Prostate gland (tissue), 2 donors: ENCODE measurements at regions not wholly inside any gene's neighbourhood (a gene's known extent, or its start where the extent isn't known, plus 50 kb on each side); places are given as distances from the start of the nearest gene placed in this dataset.

Source experiments
- DNase-seq: peaks from one replicate; pipeline ENCODE4 v3.0.0-alpha.2; 2019; ENCODE audit warnings: low spot score
- H3K27ac ChIP-seq, 2 donors: fragments of 200-600 bp; sonication (generic); 2 replicates each; pipeline ENCODE4 v1.5.1; 2017 to 2019
- H3K27me3 ChIP-seq: fragments of 200-600 bp; sonication (generic); replicated peaks from 2 replicates; pipeline ENCODE4 v1.5.1; 2019; ENCODE audit not compliant: insufficient read depth
- H3K36me3 ChIP-seq, 2 donors: fragments of 200-600 bp; sonication (generic); 1 replicate in 1 of 2; 2 replicates in 1 of 2; pipeline versions ENCODE4 v1.5.1 to v1.8.1; 2017 to 2019
- H3K4me1 ChIP-seq: fragments of 200-600 bp; sonication (generic); replicated peaks from 2 replicates; pipeline ENCODE4 v1.5.1; 2019
- H3K4me3 ChIP-seq, 2 donors: fragments of 200-600 bp; sonication (generic); 2 replicates each; pipeline ENCODE4 v1.5.1; 2017 to 2019
- H3K9me3 ChIP-seq: fragments of 200-600 bp; sonication (generic); 2 replicates; pipeline ENCODE4 v1.5.1; 2017
- POLR2A ChIP-seq: fragments of 450-650 bp; IDR thresholded peaks from one replicate; pipeline ENCODE4 v1.6.1; 2016; ENCODE audit warnings: antibody characterized with exemption, mild to moderate bottlenecking
- POLR2AphosphoS5 ChIP-seq: sonication (generic); formaldehyde crosslinking; IDR thresholded peaks from one replicate; pipeline ENCODE4 v1.6.1; 2017; ENCODE audit warnings: antibody characterized with exemption
- WGBS: methylation state at CpG from one replicate; pipeline ENCODE4 v1.1.5; 2018; 5-methylcytosine and 5-hydroxymethylcytosine counted together
- intact Hi-C: fragments of 100-400 bp; cut with DNase I; formaldehyde crosslinking; loops from one replicate; pipeline ENCODE4 v1.14.2; 2022
- TF ChIP-seq, protein P1 (sequence below), 4 experiments: fragments of 200-600 bp in 2 of 4; fragments of 450-650 bp in 2 of 4; sonication (generic) in 2 of 4; IDR thresholded peaks; 1 replicate in 3 of 4; 2 replicates in 1 of 4; pipeline ENCODE4 v1.5.1; 2016 to 2019; ENCODE audit warnings: antibody characterized with exemption in 4 of 4, mild to moderate bottlenecking in 2 of 4, moderate library complexity in 2 of 4

DNA sequence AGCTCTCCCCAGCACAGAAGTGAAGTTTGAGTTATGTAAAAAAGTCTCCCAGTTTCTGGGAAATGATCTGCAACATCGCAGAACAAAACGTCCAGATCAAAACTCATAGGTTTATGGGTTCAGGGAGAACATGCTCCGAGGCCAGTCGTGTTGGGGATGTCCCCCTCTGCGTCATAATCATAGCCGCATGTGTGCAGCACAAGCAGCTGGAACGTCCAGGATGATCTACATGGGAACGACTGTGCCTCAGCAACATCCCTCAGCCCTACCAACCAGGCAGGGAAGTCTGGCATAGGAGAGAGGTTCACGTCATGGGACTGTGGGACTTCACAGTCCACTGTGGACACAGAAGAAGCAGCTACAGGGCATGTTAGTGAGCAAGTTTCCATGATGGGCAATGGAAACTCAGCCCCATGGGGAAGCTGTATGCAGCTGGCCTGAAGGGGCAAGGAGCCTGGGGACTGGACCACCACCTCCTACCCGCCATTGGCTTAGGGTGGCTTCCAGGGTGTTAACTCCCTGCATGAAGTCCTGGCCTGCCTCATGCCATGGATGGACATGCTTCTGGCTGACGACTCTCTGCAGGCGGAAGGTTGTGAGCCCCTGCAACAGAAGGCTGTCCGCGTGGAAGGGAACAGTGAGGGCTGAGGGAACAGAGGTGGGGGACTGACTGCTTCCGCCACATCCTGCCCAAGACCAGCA is 96.9 kb downstream of the COPS8 start:
- TF ChIP-seq POLR2AphosphoS5: peak; percentile 40
- no peak for TF ChIP-seq POLR2A
- TF ChIP-seq, protein P1, sequence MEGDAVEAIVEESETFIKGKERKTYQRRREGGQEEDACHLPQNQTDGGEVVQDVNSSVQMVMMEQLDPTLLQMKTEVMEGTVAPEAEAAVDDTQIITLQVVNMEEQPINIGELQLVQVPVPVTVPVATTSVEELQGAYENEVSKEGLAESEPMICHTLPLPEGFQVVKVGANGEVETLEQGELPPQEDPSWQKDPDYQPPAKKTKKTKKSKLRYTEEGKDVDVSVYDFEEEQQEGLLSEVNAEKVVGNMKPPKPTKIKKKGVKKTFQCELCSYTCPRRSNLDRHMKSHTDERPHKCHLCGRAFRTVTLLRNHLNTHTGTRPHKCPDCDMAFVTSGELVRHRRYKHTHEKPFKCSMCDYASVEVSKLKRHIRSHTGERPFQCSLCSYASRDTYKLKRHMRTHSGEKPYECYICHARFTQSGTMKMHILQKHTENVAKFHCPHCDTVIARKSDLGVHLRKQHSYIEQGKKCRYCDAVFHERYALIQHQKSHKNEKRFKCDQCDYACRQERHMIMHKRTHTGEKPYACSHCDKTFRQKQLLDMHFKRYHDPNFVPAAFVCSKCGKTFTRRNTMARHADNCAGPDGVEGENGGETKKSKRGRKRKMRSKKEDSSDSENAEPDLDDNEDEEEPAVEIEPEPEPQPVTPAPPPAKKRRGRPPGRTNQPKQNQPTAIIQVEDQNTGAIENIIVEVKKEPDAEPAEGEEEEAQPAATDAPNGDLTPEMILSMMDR (IDR thresholded peaks at IDR 0.05): no peak
- 77% methylated on average over 14 of the region's 15 CpGs for WGBS
- Histone ChIP-seq H3K4me3 (no peak overlapping the region), H3K36me3 (no peaks in the 10 kb centered on the region), H3K27ac (peak overlapping the region; percentile 45 to 59), H3K9me3 (no peaks in the 10 kb centered on the region), H3K4me1 (no peaks in the 10 kb centered on the region), H3K27me3 (no peaks in the 10 kb centered on the region)
- no peak for DNase-seq
- intact Hi-C loops: no loop called here

DNA sequence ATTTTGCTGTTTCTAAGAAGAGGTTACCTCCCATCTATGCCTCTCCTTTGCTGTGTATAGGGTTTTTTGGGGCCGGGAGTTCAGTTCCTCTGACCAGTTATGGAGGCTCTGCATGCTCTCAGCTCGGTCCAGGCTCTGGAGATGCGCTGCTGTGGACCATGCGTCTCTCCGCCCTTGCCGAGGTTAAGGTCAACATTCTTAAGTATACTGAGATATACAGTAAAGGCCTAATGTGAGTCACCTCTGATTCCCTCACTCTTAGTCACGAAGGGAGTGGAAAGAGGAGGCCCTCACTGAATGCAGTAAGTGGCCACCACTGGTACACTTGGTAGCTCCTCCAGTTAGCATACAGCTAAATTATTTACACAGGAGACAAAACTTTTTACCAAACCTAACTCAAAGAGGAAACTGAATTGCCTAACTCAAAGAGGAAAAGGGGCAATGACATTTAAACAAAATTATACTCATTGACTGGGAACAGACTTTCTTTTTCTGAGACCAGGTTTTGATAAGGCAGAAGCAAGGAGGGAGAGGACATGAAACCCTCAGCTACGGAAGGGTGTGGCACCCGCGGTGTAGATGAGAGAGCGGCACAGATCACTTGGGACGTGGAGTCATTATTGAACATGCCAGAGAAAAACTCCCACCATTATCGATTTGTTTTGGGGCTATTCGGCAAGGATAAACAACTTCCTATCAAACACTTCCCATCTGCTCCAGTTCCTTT is 98.7 kb downstream of the COPS8 start:
- Histone ChIP-seq H3K9me3 (no peaks in the 10 kb centered on the region), H3K4me3 (no peak overlapping the region), H3K36me3 (no peaks in the 10 kb centered on the region), H3K27ac (no peak overlapping the region), H3K4me1 (no peaks in the 10 kb centered on the region), H3K27me3 (no peaks in the 10 kb centered on the region)
- 90% methylated on average over 14 of the region's 14 CpGs for WGBS
- DNase-seq: no peak
- intact Hi-C loops: no loop called here
- no peak for TF ChIP-seq POLR2A
- TF ChIP-seq POLR2AphosphoS5: no peak
- TF ChIP-seq, protein P1 (IDR thresholded peaks at IDR 0.05): no peak

DNA sequence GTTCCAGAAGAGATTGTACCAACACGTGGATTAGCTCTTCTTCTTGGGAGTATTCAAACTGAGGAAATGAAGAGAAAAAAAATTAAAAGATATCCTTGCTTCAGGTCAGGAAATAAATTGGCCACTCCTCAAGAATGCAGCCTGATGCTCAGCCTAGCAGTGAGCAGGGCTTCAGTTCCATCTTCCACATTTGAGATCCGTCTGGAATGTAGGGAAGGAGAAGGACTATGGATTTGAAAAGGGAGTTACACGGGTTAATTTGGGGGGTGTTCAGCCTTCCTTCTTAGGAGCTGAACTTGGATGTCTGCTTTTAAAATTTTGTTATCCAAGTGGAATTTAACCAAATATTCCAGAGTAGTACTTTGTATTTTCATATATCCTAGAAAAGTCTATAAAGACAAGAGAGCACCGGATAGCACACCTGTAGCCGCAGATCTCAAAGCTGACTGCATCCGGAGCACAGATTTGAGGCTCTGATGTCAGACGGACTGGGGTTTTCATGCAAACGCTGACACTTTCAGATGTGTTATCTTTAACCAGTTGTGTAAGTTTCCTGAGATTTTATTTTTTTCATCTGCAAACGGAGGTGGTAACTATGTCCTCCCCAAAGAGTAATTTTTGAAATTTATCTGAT is 99.3 kb downstream of the COPS8 start:
- TF ChIP-seq, protein P1 (IDR thresholded peaks at IDR 0.05): no peak
- no peak for TF ChIP-seq POLR2AphosphoS5
- TF ChIP-seq POLR2A: no peak
- no peak overlapping the region for H3K27ac ChIP-seq
- H3K4me3 ChIP-seq: no peak overlapping the region
- intact Hi-C loops: no loop called here
- H3K9me3 ChIP-seq: no peaks in the 10 kb centered on the region
- WGBS: 65% methylated on average over 9 of the region's 9 CpGs
- H3K27me3 ChIP-seq: no peaks in the 10 kb centered on the region
- no peak for DNase-seq
- no peaks in the 10 kb centered on the region for H3K36me3 ChIP-seq
- H3K4me1 ChIP-seq: no peaks in the 10 kb centered on the region

DNA sequence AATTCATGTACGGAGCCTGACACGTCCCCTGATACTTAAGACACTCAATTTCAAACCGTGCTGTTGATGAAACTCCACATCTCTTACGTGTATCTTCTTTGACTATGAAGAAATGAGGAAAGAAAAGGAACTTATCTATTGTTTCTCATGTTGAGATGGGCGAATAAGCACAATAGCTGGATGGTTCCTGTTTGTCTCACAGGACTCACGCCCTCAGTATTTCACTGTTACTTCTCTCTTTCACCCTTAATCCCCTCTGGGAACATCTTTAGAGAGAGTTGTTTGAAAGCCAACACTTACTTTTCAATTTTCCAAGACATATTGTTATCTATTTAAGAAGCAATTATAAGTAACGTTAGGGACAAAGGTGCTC is 99.8 kb downstream of the COPS8 start:
- no peaks in the 10 kb centered on the region for H3K36me3 ChIP-seq
- H3K27me3 ChIP-seq: no peaks in the 10 kb centered on the region
- no peak for DNase-seq
- H3K4me3 ChIP-seq: no peak overlapping the region
- intact Hi-C loops: no loop called here
- no peaks in the 10 kb centered on the region for H3K4me1 ChIP-seq
- 70% methylated on average over 7 of the region's 7 CpGs for WGBS
- no peak overlapping the region for H3K27ac ChIP-seq
- TF ChIP-seq POLR2A (no peak), POLR2AphosphoS5 (no peak)
- TF ChIP-seq, protein P1 (IDR thresholded peaks at IDR 0.05): no peak
- H3K9me3 ChIP-seq: no peaks in the 10 kb centered on the region
